ENCODE measurements at regions not wholly inside any gene's neighbourhood (a gene's known extent, or its start where the extent isn't known, plus 50 kb on each side); places are given as distances from the start of the nearest gene placed in this dataset.

DNA sequence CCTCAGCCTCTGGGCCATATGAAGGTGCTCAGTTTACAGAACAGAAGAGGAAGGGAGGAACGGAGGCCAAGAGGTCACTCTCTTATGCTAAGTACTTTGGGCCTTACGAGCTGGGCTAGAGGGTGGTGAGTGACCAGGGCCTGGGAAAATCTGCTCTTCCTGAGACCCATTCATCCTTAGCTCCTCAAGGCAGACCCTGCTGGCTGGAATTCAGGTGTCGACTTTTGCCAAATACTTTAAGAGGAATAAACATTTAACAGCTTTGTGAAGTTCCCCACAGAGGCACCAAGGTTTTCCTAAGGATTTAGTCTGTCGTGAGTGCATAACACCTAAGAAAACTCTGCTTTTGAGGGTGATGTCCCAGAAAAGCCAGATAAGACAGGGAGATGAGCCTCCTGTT, 129.7 kb upstream of the SIX2 start:
- no peaks in the 10 kb centered on the region for H3K4me1 ChIP-seq
- H3K27me3 ChIP-seq = peaks cover 16% of the 10 kb centered on the region
- DNase-seq = no peak
- H3K9me3 ChIP-seq = no peaks in the 10 kb centered on the region
- no peak overlapping the region for H3K4me3 ChIP-seq
- ATAC-seq = no peak
- intact Hi-C loops (cut with DNase I) = no loop called here
- no peaks in the 10 kb centered on the region for H3K36me3 ChIP-seq
- H3K27ac ChIP-seq = no peak overlapping the region
- TF ChIP-seq, protein P1, sequence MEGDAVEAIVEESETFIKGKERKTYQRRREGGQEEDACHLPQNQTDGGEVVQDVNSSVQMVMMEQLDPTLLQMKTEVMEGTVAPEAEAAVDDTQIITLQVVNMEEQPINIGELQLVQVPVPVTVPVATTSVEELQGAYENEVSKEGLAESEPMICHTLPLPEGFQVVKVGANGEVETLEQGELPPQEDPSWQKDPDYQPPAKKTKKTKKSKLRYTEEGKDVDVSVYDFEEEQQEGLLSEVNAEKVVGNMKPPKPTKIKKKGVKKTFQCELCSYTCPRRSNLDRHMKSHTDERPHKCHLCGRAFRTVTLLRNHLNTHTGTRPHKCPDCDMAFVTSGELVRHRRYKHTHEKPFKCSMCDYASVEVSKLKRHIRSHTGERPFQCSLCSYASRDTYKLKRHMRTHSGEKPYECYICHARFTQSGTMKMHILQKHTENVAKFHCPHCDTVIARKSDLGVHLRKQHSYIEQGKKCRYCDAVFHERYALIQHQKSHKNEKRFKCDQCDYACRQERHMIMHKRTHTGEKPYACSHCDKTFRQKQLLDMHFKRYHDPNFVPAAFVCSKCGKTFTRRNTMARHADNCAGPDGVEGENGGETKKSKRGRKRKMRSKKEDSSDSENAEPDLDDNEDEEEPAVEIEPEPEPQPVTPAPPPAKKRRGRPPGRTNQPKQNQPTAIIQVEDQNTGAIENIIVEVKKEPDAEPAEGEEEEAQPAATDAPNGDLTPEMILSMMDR (IDR thresholded peaks at IDR 0.05) = no peak

DNA sequence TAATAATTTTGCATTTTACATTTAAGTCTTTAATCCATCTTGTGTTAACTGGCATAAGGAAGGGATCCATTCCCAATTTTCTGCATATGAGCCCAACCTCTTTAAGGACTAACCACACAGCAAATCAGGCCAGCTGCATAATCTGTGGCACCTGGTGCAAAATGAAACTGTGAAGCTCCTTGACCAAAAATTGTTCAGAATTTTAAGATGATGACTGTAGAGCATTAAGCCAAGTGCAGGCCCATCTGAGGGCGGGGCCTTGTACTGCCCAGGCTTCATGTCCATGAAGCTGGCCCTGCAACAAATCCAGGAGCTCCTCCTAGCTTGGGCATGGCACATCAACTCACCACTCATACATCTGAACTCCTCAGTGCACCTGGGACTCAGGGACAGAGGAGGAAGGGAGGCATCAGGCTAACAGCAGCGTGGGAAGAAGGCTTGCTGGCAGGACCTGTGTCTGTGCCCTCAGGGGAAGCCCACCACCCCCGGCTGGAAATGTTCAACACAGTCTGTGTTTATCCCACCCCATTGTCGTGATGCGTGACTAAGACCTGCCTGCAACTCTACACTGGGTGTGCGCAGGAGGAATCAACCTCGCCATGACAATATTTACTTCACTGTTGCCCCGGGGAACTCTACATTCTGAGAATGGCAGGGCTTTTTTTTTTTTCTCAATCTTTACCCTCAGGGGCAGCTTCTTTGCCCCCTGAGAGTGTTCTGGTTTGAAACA, 128.9 kb upstream of the SIX2 start:
- DNase-seq (no peak), ATAC-seq (no peak)
- no peak overlapping the region for H3K27ac ChIP-seq
- H3K4me1 ChIP-seq = no peaks in the 10 kb centered on the region
- intact Hi-C loops (cut with DNase I) = no loop called here
- H3K36me3 ChIP-seq = no peaks in the 10 kb centered on the region
- TF ChIP-seq, protein P1 (IDR thresholded peaks at IDR 0.05) = no peak
- H3K27me3 ChIP-seq = peaks cover 9% of the 10 kb centered on the region
- no peak overlapping the region for H3K4me3 ChIP-seq
- no peaks in the 10 kb centered on the region for H3K9me3 ChIP-seq

DNA sequence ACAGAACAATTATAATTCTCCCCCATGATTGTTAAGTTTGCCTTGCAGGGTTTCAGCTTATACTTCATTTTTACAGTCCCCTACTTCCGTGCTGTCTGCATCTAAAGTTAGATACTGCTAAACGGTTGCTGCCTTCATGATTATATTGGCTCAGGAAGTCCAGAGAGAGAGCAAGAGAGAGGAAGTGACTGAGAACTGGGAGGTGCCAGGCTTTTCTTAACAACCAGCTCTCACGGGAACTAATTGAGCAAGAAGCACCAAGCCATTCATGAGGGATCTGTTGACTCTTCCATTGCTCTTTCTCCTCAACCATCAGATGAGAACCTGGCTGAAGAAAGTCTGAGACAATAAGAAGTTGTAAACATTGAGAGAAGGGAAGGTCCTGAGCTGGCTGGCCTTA, 125.5 kb upstream of the SIX2 start:
- Histone ChIP-seq H3K4me3 (no peak overlapping the region), H3K4me1 (no peaks in the 10 kb centered on the region), H3K27ac (no peak overlapping the region), H3K36me3 (no peaks in the 10 kb centered on the region), H3K9me3 (no peaks in the 10 kb centered on the region), H3K27me3 (no peaks in the 10 kb centered on the region)
- intact Hi-C loops (cut with DNase I) = no loop called here
- ATAC-seq (peak; percentile 68), DNase-seq (no peak)
- TF ChIP-seq, protein P1 (IDR thresholded peaks at IDR 0.05) = no peak

DNA sequence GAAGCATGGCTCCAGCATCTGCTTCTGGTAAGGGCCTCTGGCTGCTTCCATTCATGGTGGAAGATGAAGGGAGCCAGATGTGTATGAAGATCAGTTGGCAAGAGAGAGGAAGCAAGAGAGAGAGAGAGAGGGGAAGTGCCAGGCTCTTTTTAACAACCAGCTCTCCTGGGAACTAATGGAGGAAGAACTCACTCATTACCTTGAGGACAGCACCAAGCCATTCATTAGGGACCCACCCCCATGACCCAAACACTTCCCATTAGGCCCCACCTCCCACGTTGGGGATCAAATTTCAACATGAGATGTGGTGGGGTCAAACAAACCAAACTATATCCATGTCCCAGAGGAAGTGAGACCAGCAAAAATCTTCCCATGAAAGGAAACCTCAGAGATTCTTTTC, 124.8 kb upstream of the SIX2 start:
- Histone ChIP-seq H3K9me3 (no peaks in the 10 kb centered on the region), H3K27ac (no peak overlapping the region), H3K36me3 (no peaks in the 10 kb centered on the region), H3K27me3 (no peaks in the 10 kb centered on the region), H3K4me1 (no peaks in the 10 kb centered on the region), H3K4me3 (no peak overlapping the region)
- TF ChIP-seq, protein P1 (IDR thresholded peaks at IDR 0.05) = no peak
- DNase-seq (no peak), ATAC-seq (no peak)
- intact Hi-C loops (cut with DNase I) = no loop called here

GRCh38 chr2:45132551-45132950, 123.3 kb upstream of the SIX2 start:
- no peaks in the 10 kb centered on the region for H3K9me3 ChIP-seq
- H3K36me3 ChIP-seq = no peaks in the 10 kb centered on the region
- TF ChIP-seq, protein P1 (IDR thresholded peaks at IDR 0.05) = no peak
- DNase-seq (no peak), ATAC-seq (no peak)
- intact Hi-C loops (cut with DNase I) = no loop called here
- H3K4me3 ChIP-seq = no peak overlapping the region
- H3K27me3 ChIP-seq = no peaks in the 10 kb centered on the region
- no peak overlapping the region for H3K27ac ChIP-seq
- H3K4me1 ChIP-seq = no peaks in the 10 kb centered on the region

GRCh38 chr2:45131587-45131986, 122.3 kb upstream of the SIX2 start:
- DNase-seq (no peak), ATAC-seq (no peak)
- Histone ChIP-seq H3K4me1 (no peaks in the 10 kb centered on the region), H3K27me3 (no peaks in the 10 kb centered on the region), H3K36me3 (no peaks in the 10 kb centered on the region), H3K4me3 (no peak overlapping the region), H3K9me3 (no peaks in the 10 kb centered on the region), H3K27ac (no peak overlapping the region)
- intact Hi-C loops (cut with DNase I) = no loop called here
- TF ChIP-seq, protein P1 (IDR thresholded peaks at IDR 0.05) = no peak

Data from upper lobe of right lung (tissue), 1 donor.